22Rv1 (cell line): ENCODE measurements at regions not wholly inside any gene's neighbourhood (a gene's known extent, or its start where the extent isn't known, plus 50 kb on each side); places are given as distances from the start of the nearest gene placed in this dataset.
A peak's percentile ranks its signal among the peaks of the same experiment; 100 is the strongest.

Source experiments
- H3K27ac ChIP-seq: fragments of 450-650 bp; 2 replicates; pipeline ENCODE4 v1.5.1; 2017
- CTCF ChIP-seq: fragments of 450-650 bp; IDR thresholded peaks from 2 replicates; pipeline ENCODE4 v1.5.1; 2017; ENCODE audit warnings: mild to moderate bottlenecking
- ZFX ChIP-seq: fragments of 450-650 bp; IDR thresholded peaks from 2 replicates; pipeline ENCODE4 v1.6.1; 2017; ENCODE audit warnings: antibody characterized with exemption, borderline replicate concordance

- no peak for TF ChIP-seq ZFX
- TF ChIP-seq CTCF, result no peak
- H3K27ac ChIP-seq, result peak overlapping the region; percentile 47
Measured at GRCh38 chr13:90352763-90353162, 994.7 kb upstream of the MIR17HG start.

- no peak overlapping the region for H3K27ac ChIP-seq
- TF ChIP-seq ZFX (no peak), CTCF (no peak)
Measured at GRCh38 chr13:90355162-90355751, 992.2 kb upstream of the MIR17HG start.

- H3K27ac ChIP-seq, result no peak overlapping the region
- TF ChIP-seq CTCF (no peak), ZFX (no peak)
Measured at GRCh38 chr13:90360785-90361184, 986.7 kb upstream of the MIR17HG start.

- no peak overlapping the region for H3K27ac ChIP-seq
- TF ChIP-seq ZFX (no peak), CTCF (no peak)
Measured at GRCh38 chr13:90362707-90363106, 984.8 kb upstream of the MIR17HG start.

- peak; percentile 20 for TF ChIP-seq CTCF
- no peak for TF ChIP-seq ZFX
- no peak overlapping the region for H3K27ac ChIP-seq
Measured at GRCh38 chr13:90365130-90365529, 982.4 kb upstream of the MIR17HG start.

GRCh38 chr13:90374168-90374567 is 973.3 kb upstream of the MIR17HG start:
- no peak for TF ChIP-seq ZFX
- no peak for TF ChIP-seq CTCF
- H3K27ac ChIP-seq, result no peak overlapping the region

GRCh38 chr13:90375851-90376250 is 971.6 kb upstream of the MIR17HG start:
- TF ChIP-seq CTCF (no peak), ZFX (no peak)
- H3K27ac ChIP-seq, result no peak overlapping the region
